ENCODE measurements at regions not wholly inside any gene's neighbourhood (a gene's known extent, or its start where the extent isn't known, plus 50 kb on each side); places are given as distances from the start of the nearest gene placed in this dataset.

GRCh38 chr16:66050991-66051390, 315.5 kb upstream of the CDH5 start:
- POLR2A ChIA-PET, result no interaction called here
- CTCF ChIA-PET, result no interaction called here
- TF ChIP-seq LEF1 (IDR thresholded peaks at IDR 0.05; ENCODE audit: borderline replicate concordance), result no peak
- TF ChIP-seq TARDBP (IDR thresholded peaks at IDR 0.05), result no peak
- no peak for DNase-seq (ENCODE audit: extremely low spot score)

GRCh38 chr16:66049865-66050264, 316.6 kb upstream of the CDH5 start:
- ChIA-PET CTCF (no interaction called here), POLR2A (no interaction called here)
- no peak for TF ChIP-seq L3MBTL2 (conservative IDR thresholded peaks at IDR 0.05)
- no peak for TF ChIP-seq NFRKB (IDR thresholded peaks at IDR 0.05)
- no peak for TF ChIP-seq FOXK2 (IDR thresholded peaks at IDR 0.05)
- TF ChIP-seq FOXA1 (IDR thresholded peaks at IDR 0.05), result no peak
- TF ChIP-seq BHLHE40 (IDR thresholded peaks at IDR 0.05; ENCODE audit: borderline replicate concordance), result no peak
- no peak for TF ChIP-seq ELF4 (IDR thresholded peaks at IDR 0.05)
- TF ChIP-seq SUZ12 (IDR thresholded peaks at IDR 0.05), result no peak
- no peak for TF ChIP-seq HDGF (IDR thresholded peaks at IDR 0.05; ENCODE audit: borderline replicate concordance)
- no peak for TF ChIP-seq TARDBP (IDR thresholded peaks at IDR 0.05)
- no peak for TF ChIP-seq PKNOX1 (IDR thresholded peaks at IDR 0.05)
- TF ChIP-seq SP1 (IDR thresholded peaks at IDR 0.05), result no peak
- TF ChIP-seq ZNF384 (IDR thresholded peaks at IDR 0.05), result no peak
- no peak for TF ChIP-seq FOXM1 (IDR thresholded peaks at IDR 0.05; ENCODE audit: borderline replicate concordance)
- no peak for TF ChIP-seq CTBP1 (IDR thresholded peaks at IDR 0.05; ENCODE audit: borderline replicate concordance)
- TF ChIP-seq ARNT (IDR thresholded peaks at IDR 0.05), result no peak
- no peak for TF ChIP-seq LEF1 (IDR thresholded peaks at IDR 0.05; ENCODE audit: borderline replicate concordance)
- DNase-seq (ENCODE audit: extremely low spot score), result no peak

GRCh38 chr16:66045626-66046025, 320.9 kb upstream of the CDH5 start:
- ChIA-PET POLR2A (no interaction called here), CTCF (no interaction called here)
- TF ChIP-seq HDGF (IDR thresholded peaks at IDR 0.05; ENCODE audit: borderline replicate concordance) (no peak), SUZ12 (IDR thresholded peaks at IDR 0.05) (no peak), ARNT (IDR thresholded peaks at IDR 0.05) (no peak), ELF4 (IDR thresholded peaks at IDR 0.05) (no peak), ZNF384 (IDR thresholded peaks at IDR 0.05) (no peak), FOXM1 (IDR thresholded peaks at IDR 0.05; ENCODE audit: borderline replicate concordance) (no peak), CTBP1 (IDR thresholded peaks at IDR 0.05; ENCODE audit: borderline replicate concordance) (no peak), L3MBTL2 (conservative IDR thresholded peaks at IDR 0.05) (no peak), SP1 (IDR thresholded peaks at IDR 0.05) (no peak), FOXA1 (IDR thresholded peaks at IDR 0.05) (no peak), FOXK2 (IDR thresholded peaks at IDR 0.05) (no peak), LEF1 (IDR thresholded peaks at IDR 0.05; ENCODE audit: borderline replicate concordance) (no peak)
- DNase-seq (ENCODE audit: extremely low spot score), result no peak

- no peak for DNase-seq (ENCODE audit: extremely low spot score)
- TF ChIP-seq PKNOX1 (IDR thresholded peaks at IDR 0.05), result no peak
- no peak for TF ChIP-seq LEF1 (IDR thresholded peaks at IDR 0.05; ENCODE audit: borderline replicate concordance)
- TF ChIP-seq SUZ12 (IDR thresholded peaks at IDR 0.05), result no peak
- TF ChIP-seq ELF4 (IDR thresholded peaks at IDR 0.05), result no peak
- no peak for TF ChIP-seq FOXK2 (IDR thresholded peaks at IDR 0.05)
- no peak for TF ChIP-seq ARNT (IDR thresholded peaks at IDR 0.05)
- no peak for TF ChIP-seq HDGF (IDR thresholded peaks at IDR 0.05; ENCODE audit: borderline replicate concordance)
- no peak for TF ChIP-seq ZNF384 (IDR thresholded peaks at IDR 0.05)
- no peak for TF ChIP-seq FOXA1 (IDR thresholded peaks at IDR 0.05)
- no peak for TF ChIP-seq FOXM1 (IDR thresholded peaks at IDR 0.05; ENCODE audit: borderline replicate concordance)
- TF ChIP-seq CTBP1 (IDR thresholded peaks at IDR 0.05; ENCODE audit: borderline replicate concordance), result no peak
- no peak for TF ChIP-seq SP1 (IDR thresholded peaks at IDR 0.05)
- no peak for TF ChIP-seq TARDBP (IDR thresholded peaks at IDR 0.05)
- ChIA-PET POLR2A (no interaction called here), CTCF (no interaction called here)
Measured at GRCh38 chr16:66044556-66044955, 321.9 kb upstream of the CDH5 start.

- POLR2A ChIA-PET, result no interaction called here
- CTCF ChIA-PET, result no interaction called here
- no peak for DNase-seq (ENCODE audit: extremely low spot score)
- no peak for TF ChIP-seq ZNF384 (IDR thresholded peaks at IDR 0.05)
- no peak for TF ChIP-seq ELF4 (IDR thresholded peaks at IDR 0.05)
- TF ChIP-seq HDGF (IDR thresholded peaks at IDR 0.05; ENCODE audit: borderline replicate concordance), result no peak
- TF ChIP-seq ARNT (IDR thresholded peaks at IDR 0.05), result no peak
- no peak for TF ChIP-seq TARDBP (IDR thresholded peaks at IDR 0.05)
- TF ChIP-seq PKNOX1 (IDR thresholded peaks at IDR 0.05), result no peak
- no peak for TF ChIP-seq BHLHE40 (IDR thresholded peaks at IDR 0.05; ENCODE audit: borderline replicate concordance)
Measured at GRCh38 chr16:66044089-66044488, 322.4 kb upstream of the CDH5 start.

GRCh38 chr16:66043326-66043725, 323.2 kb upstream of the CDH5 start:
- CTCF ChIA-PET, result no interaction called here
- POLR2A ChIA-PET, result no interaction called here
- DNase-seq (ENCODE audit: extremely low spot score), result no peak

GRCh38 chr16:66042341-66042740, 324.1 kb upstream of the CDH5 start:
- no peak for DNase-seq (ENCODE audit: extremely low spot score)
- ChIA-PET CTCF (no interaction called here), POLR2A (no interaction called here)
- TF ChIP-seq ZNF384 (IDR thresholded peaks at IDR 0.05), result no peak
- no peak for TF ChIP-seq ELF4 (IDR thresholded peaks at IDR 0.05)
- TF ChIP-seq TARDBP (IDR thresholded peaks at IDR 0.05), result no peak
- TF ChIP-seq CTBP1 (IDR thresholded peaks at IDR 0.05; ENCODE audit: borderline replicate concordance), result no peak
- no peak for TF ChIP-seq LEF1 (IDR thresholded peaks at IDR 0.05; ENCODE audit: borderline replicate concordance)
- TF ChIP-seq FOXA1 (IDR thresholded peaks at IDR 0.05), result no peak
- no peak for TF ChIP-seq HDGF (IDR thresholded peaks at IDR 0.05; ENCODE audit: borderline replicate concordance)
- no peak for TF ChIP-seq FOXK2 (IDR thresholded peaks at IDR 0.05)
- no peak for TF ChIP-seq L3MBTL2 (conservative IDR thresholded peaks at IDR 0.05)
- no peak for TF ChIP-seq PKNOX1 (IDR thresholded peaks at IDR 0.05)
- TF ChIP-seq NFRKB (IDR thresholded peaks at IDR 0.05), result no peak
- no peak for TF ChIP-seq BHLHE40 (IDR thresholded peaks at IDR 0.05; ENCODE audit: borderline replicate concordance)
- TF ChIP-seq FOXM1 (IDR thresholded peaks at IDR 0.05; ENCODE audit: borderline replicate concordance), result no peak
- TF ChIP-seq ARNT (IDR thresholded peaks at IDR 0.05), result no peak
- no peak for TF ChIP-seq SP1 (IDR thresholded peaks at IDR 0.05)
- no peak for TF ChIP-seq SUZ12 (IDR thresholded peaks at IDR 0.05)

More at GRCh38 chr16:66043326-66043725, 323.2 kb upstream of the CDH5 start:
- no peak for TF ChIP-seq FOXK2 (IDR thresholded peaks at IDR 0.05)
- no peak for TF ChIP-seq CTBP1 (IDR thresholded peaks at IDR 0.05; ENCODE audit: borderline replicate concordance)
- TF ChIP-seq SUZ12 (IDR thresholded peaks at IDR 0.05), result no peak
- TF ChIP-seq ZNF384 (IDR thresholded peaks at IDR 0.05), result no peak
- no peak for TF ChIP-seq NFRKB (IDR thresholded peaks at IDR 0.05)
- TF ChIP-seq SP1 (IDR thresholded peaks at IDR 0.05), result no peak
- no peak for TF ChIP-seq BHLHE40 (IDR thresholded peaks at IDR 0.05; ENCODE audit: borderline replicate concordance)
- TF ChIP-seq HDGF (IDR thresholded peaks at IDR 0.05; ENCODE audit: borderline replicate concordance), result no peak
- no peak for TF ChIP-seq TARDBP (IDR thresholded peaks at IDR 0.05)

Data from HEK293T (cell line).